Suprapubic skin (tissue), 4 donors: ENCODE measurements at regions not wholly inside any gene's neighbourhood (a gene's known extent, or its start where the extent isn't known, plus 50 kb on each side); places are given as distances from the start of the nearest gene placed in this dataset.

ENCODE experiments used
- DNase-seq, 2 donors: peaks; one replicate each; pipeline ENCODE4 v3.0.0-alpha.2; 2019; ENCODE audit warnings: low spot score in 2 of 2
- H3K27ac ChIP-seq: fragments of 200-600 bp; sonication (generic); one replicate; pipeline ENCODE4 v1.5.1; 2019
- H3K27me3 ChIP-seq: fragments of 200-600 bp; sonication (generic); one replicate; pipeline ENCODE4 v1.5.1; 2019
- H3K36me3 ChIP-seq: fragments of 200-600 bp; sonication (generic); one replicate; pipeline ENCODE4 v1.5.1; 2019
- H3K4me1 ChIP-seq: fragments of 200-600 bp; sonication (generic); one replicate; pipeline ENCODE4 v1.5.1; 2019
- H3K4me3 ChIP-seq: fragments of 200-600 bp; sonication (generic); one replicate; pipeline ENCODE4 v1.5.1; 2019; ENCODE audit warnings: mild to moderate bottlenecking
- H3K9me3 ChIP-seq: fragments of 200-600 bp; sonication (generic); one replicate; pipeline ENCODE4 v1.5.1; 2019
- EP300 ChIP-seq: sonication (generic); formaldehyde crosslinking; IDR thresholded peaks from one replicate; pipeline ENCODE4 v1.6.1; 2017; ENCODE audit warnings: antibody characterized with exemption
- POLR2A ChIP-seq, 2 donors: fragments of 450-650 bp; IDR thresholded peaks; one replicate each; pipeline ENCODE4 v1.6.1; 2017; ENCODE audit warnings: antibody characterized with exemption in 2 of 2, mild to moderate bottlenecking in 2 of 2, moderate library complexity in 2 of 2
- POLR2AphosphoS5 ChIP-seq, 3 donors: sonication (generic); formaldehyde crosslinking; IDR thresholded peaks; one replicate each; pipeline ENCODE4 v1.6.1; 2017; ENCODE audit warnings: antibody characterized with exemption in 3 of 3
- WGBS: methylation state at CpG from one replicate; pipeline ENCODE4 v1.1.5; 2018; 5-methylcytosine and 5-hydroxymethylcytosine counted together
- TF ChIP-seq, protein P1 (sequence below), 2 donors: fragments of 200-600 bp in 1 of 2; fragments of 450-650 bp in 1 of 2; sonication (generic) in 1 of 2; IDR thresholded peaks; one replicate each; pipeline ENCODE4 v1.5.1; 2016 to 2019; ENCODE audit warnings: antibody characterized with exemption in 2 of 2, mild to moderate bottlenecking in 1 of 2, moderate library complexity in 1 of 2

- H3K4me3 ChIP-seq = no peak overlapping the region
- H3K4me1 ChIP-seq = no peaks in the 10 kb centered on the region
- DNase-seq = no peak
- TF ChIP-seq POLR2AphosphoS5 (IDR thresholded peaks at IDR 0.05) (no peak), EP300 (no peak), POLR2A (IDR thresholded peaks at IDR 0.05) (no peak)
- TF ChIP-seq, protein P1, sequence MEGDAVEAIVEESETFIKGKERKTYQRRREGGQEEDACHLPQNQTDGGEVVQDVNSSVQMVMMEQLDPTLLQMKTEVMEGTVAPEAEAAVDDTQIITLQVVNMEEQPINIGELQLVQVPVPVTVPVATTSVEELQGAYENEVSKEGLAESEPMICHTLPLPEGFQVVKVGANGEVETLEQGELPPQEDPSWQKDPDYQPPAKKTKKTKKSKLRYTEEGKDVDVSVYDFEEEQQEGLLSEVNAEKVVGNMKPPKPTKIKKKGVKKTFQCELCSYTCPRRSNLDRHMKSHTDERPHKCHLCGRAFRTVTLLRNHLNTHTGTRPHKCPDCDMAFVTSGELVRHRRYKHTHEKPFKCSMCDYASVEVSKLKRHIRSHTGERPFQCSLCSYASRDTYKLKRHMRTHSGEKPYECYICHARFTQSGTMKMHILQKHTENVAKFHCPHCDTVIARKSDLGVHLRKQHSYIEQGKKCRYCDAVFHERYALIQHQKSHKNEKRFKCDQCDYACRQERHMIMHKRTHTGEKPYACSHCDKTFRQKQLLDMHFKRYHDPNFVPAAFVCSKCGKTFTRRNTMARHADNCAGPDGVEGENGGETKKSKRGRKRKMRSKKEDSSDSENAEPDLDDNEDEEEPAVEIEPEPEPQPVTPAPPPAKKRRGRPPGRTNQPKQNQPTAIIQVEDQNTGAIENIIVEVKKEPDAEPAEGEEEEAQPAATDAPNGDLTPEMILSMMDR (IDR thresholded peaks at IDR 0.05) = no peak
- H3K27me3 ChIP-seq = no peaks in the 10 kb centered on the region
- no peaks in the 10 kb centered on the region for H3K36me3 ChIP-seq
- 79% methylated on average over 5 of the region's 5 CpGs for WGBS
- no peak overlapping the region for H3K27ac ChIP-seq
- H3K9me3 ChIP-seq = no peaks in the 10 kb centered on the region
These were observed 187.8 kb upstream of the FAM98A start for GRCh38 chr2:33786881-33787280.

GRCh38 chr2:33785201-33786106 lies 186.4 kb upstream of the FAM98A start:
- H3K36me3 ChIP-seq = no peaks in the 10 kb centered on the region
- no peak for DNase-seq
- whole genome bisulfite sequencing = 80% methylated on average over 4 of the region's 4 CpGs

GRCh38 chr2:33784488-33784887 lies 185.4 kb upstream of the FAM98A start:
- Histone ChIP-seq H3K27ac (no peak overlapping the region), H3K9me3 (no peaks in the 10 kb centered on the region), H3K4me3 (no peak overlapping the region), H3K4me1 (no peaks in the 10 kb centered on the region), H3K36me3 (no peaks in the 10 kb centered on the region), H3K27me3 (no peaks in the 10 kb centered on the region)
- WGBS = 90% methylated on average over 2 of the region's 2 CpGs
- TF ChIP-seq POLR2A (IDR thresholded peaks at IDR 0.05) = no peak
- no peak for TF ChIP-seq EP300
- no peak for TF ChIP-seq POLR2AphosphoS5 (IDR thresholded peaks at IDR 0.05)
- TF ChIP-seq, protein P1 (IDR thresholded peaks at IDR 0.05) = no peak
- DNase-seq = no peak

More at GRCh38 chr2:33785201-33786106, 186.4 kb upstream of the FAM98A start:
- Histone ChIP-seq H3K27me3 (no peaks in the 10 kb centered on the region), H3K9me3 (no peaks in the 10 kb centered on the region), H3K27ac (no peak overlapping the region), H3K4me1 (no peaks in the 10 kb centered on the region), H3K4me3 (no peak overlapping the region)
- TF ChIP-seq EP300 (no peak), POLR2AphosphoS5 (IDR thresholded peaks at IDR 0.05) (no peak), POLR2A (IDR thresholded peaks at IDR 0.05) (no peak)
- TF ChIP-seq, protein P1 (IDR thresholded peaks at IDR 0.05) = no peak

GRCh38 chr2:33782395-33783230 lies 183.5 kb upstream of the FAM98A start:
- TF ChIP-seq POLR2A (IDR thresholded peaks at IDR 0.05) = no peak
- no peaks in the 10 kb centered on the region for H3K9me3 ChIP-seq
- no peaks in the 10 kb centered on the region for H3K36me3 ChIP-seq
- no peaks in the 10 kb centered on the region for H3K4me1 ChIP-seq
- WGBS = 58% methylated on average over 8 of the region's 8 CpGs
- H3K27me3 ChIP-seq = no peaks in the 10 kb centered on the region
- H3K27ac ChIP-seq = no peak overlapping the region
- no peak overlapping the region for H3K4me3 ChIP-seq
- no peak for DNase-seq

- Histone ChIP-seq H3K27ac (no peak overlapping the region), H3K9me3 (no peaks in the 10 kb centered on the region), H3K27me3 (no peaks in the 10 kb centered on the region), H3K36me3 (no peaks in the 10 kb centered on the region), H3K4me1 (no peaks in the 10 kb centered on the region), H3K4me3 (no peak overlapping the region)
- no peak for TF ChIP-seq POLR2A (IDR thresholded peaks at IDR 0.05)
- no peak for TF ChIP-seq POLR2AphosphoS5 (IDR thresholded peaks at IDR 0.05)
- TF ChIP-seq, protein P1 (IDR thresholded peaks at IDR 0.05) = no peak
- no peak for TF ChIP-seq EP300
- 76% methylated on average over 3 of the region's 3 CpGs for WGBS
- no peak for DNase-seq
These were observed 178.7 kb upstream of the FAM98A start for GRCh38 chr2:33777786-33778185.
